Panc1 (cell line): ENCODE measurements at regions not wholly inside any gene's neighbourhood (a gene's known extent, or its start where the extent isn't known, plus 50 kb on each side); places are given as distances from the start of the nearest gene placed in this dataset.

Experiments used
- ATAC-seq: fragments of 200-7000 bp; cut with Tn5 transposase; 2 replicates; pipeline ENCODE4 v1.9.1; 2020; ENCODE audit warnings: mild to moderate bottlenecking, moderate library complexity
- BruUV-seq: library from RNA; stranded (reverse); fragments of 400-500 nt; replicated peaks from 2 replicates; lab custom pipeline; 2021; lab: Mats Ljungman, UMichigan
- CTCF ChIA-PET: fragments of 300-600 bp; sonication (Branson Sonifier 250); formaldehyde crosslinking; loops from one replicate; lab custom pipeline; 2022; ENCODE audit warnings: antibody characterized with exemption; lab: Charles Lee
- POLR2A ChIA-PET: fragments of 300-600 bp; sonication (Branson Sonifier 250); formaldehyde crosslinking; loops from one replicate; lab custom pipeline; 2022; ENCODE audit warnings: antibody characterized with exemption; lab: Charles Lee
- DNase-seq: peaks from one replicate; pipeline ENCODE4 v3.0.0-alpha.2; 2010; ENCODE audit warnings: low read depth, low spot score
- H3K27ac ChIP-seq: 2 replicates; pipeline ENCODE4 v1.5.1; 2011; ENCODE audit warnings: mild to moderate bottlenecking, low read length, inconsistent platforms
- H3K27me3 ChIP-seq: fragments of 200-500 bp; sonication (Bioruptor generic); 2 replicates; pipeline ENCODE4 v1.6.0; 2014; ENCODE audit warnings: low read length, inconsistent platforms; ENCODE audit not compliant: control insufficient read depth, insufficient read depth
- H3K36me3 ChIP-seq: fragments of 200-500 bp; sonication (Bioruptor generic); 2 replicates; pipeline ENCODE4 v1.5.1; 2014; ENCODE audit warnings: inconsistent platforms, mild to moderate bottlenecking, low read length, moderate library complexity; ENCODE audit not compliant: control insufficient read depth, insufficient read depth
- H3K4me1 ChIP-seq: 2 replicates; pipeline ENCODE4 v1.5.1; 2011; ENCODE audit warnings: inconsistent platforms, mild to moderate bottlenecking, low read length, moderate library complexity; ENCODE audit not compliant: control insufficient read depth, insufficient read depth
- H3K4me3 ChIP-seq, 2 experiments: 2 replicates each; pipeline ENCODE4 v1.5.1; 2011 to 2012; ENCODE audit warnings: low read depth in 2 of 2, low read length in 2 of 2, mild to moderate bottlenecking in 2 of 2, inconsistent platforms in 1 of 2, moderate library complexity in 1 of 2
- H3K9me3 ChIP-seq: fragments of 200-500 bp; sonication (Bioruptor generic); 2 replicates; pipeline ENCODE4 v1.5.1; 2014; ENCODE audit warnings: low read depth, mild to moderate bottlenecking, inconsistent platforms, low read length, moderate library complexity; ENCODE audit not compliant: control insufficient read depth, insufficient read depth
- POLR2AphosphoS5 ChIP-seq: IDR thresholded peaks from 2 replicates; pipeline ENCODE4 v1.6.1; 2012; ENCODE audit warnings: mild to moderate bottlenecking, low read depth, low read length, moderate library complexity
- SIN3A ChIP-seq: IDR thresholded peaks from 2 replicates; pipeline ENCODE4 v1.6.1; 2012; ENCODE audit warnings: low read depth, mild to moderate bottlenecking, low read length, moderate library complexity, borderline replicate concordance; ENCODE audit not compliant: insufficient read depth
- TCF7L2 ChIP-seq: IDR thresholded peaks from 2 replicates; pipeline ENCODE4 v1.6.1; 2011; ENCODE audit warnings: mild to moderate bottlenecking, low read depth, low read length, inconsistent platforms
- in situ Hi-C: cut with HindIII; loops from 2 replicates; pipeline ENCODE4 v1.10.0; 2016; ENCODE audit warnings: low sequenced_read_pairs, low pct_unique_long_range_greater_than_20kb
- intact Hi-C: fragments of 100-400 bp; cut with micrococcal nuclease; formaldehyde crosslinking; loops from one replicate; pipeline ENCODE4 v1.10.0; 2022; ENCODE audit not compliant: unreplicated experiment
- TF ChIP-seq, protein P1 (sequence below), 2 experiments: IDR thresholded peaks; 2 replicates each; pipeline ENCODE4 v1.6.1; 2011 to 2012; ENCODE audit warnings: low read depth in 2 of 2, control low read depth in 1 of 2, low read length in 1 of 2, mild to moderate bottlenecking in 1 of 2, moderate library complexity in 1 of 2; ENCODE audit not compliant: insufficient read depth in 1 of 2
- TF ChIP-seq, protein P2 (sequence below): fragments of 450-650 bp; IDR thresholded peaks from 2 replicates; pipeline ENCODE4 v1.5.1; 2017; ENCODE audit warnings: mild to moderate bottlenecking

DNA sequence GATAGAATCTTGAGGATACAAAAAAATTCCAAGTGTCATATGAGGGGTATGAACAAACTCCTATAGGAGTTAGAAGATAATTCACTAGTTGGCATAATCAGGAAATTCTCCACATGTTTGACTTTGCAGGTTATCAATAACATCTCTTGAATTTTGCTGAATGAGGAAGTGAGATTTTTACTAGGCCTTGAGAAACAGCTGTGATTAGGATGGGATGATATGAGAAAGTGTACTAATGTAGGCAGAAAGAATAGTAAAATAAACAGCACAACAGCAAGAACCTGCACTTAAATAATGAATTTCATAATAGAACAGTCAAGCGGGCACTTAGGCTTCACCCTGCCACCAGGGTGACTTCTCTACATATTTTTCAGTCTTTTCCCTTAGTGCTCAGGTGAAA lies 570.8 kb upstream of the CRIM1 start:
- H3K4me1 ChIP-seq: no peaks in the 10 kb centered on the region
- ChIA-PET CTCF (no interaction called here), POLR2A (no interaction called here)
- no peak overlapping the region for H3K4me3 ChIP-seq
- no peaks in the 10 kb centered on the region for H3K36me3 ChIP-seq
- H3K9me3 ChIP-seq: no peaks in the 10 kb centered on the region
- TF ChIP-seq TCF7L2: no peak
- TF ChIP-seq, protein P1, sequence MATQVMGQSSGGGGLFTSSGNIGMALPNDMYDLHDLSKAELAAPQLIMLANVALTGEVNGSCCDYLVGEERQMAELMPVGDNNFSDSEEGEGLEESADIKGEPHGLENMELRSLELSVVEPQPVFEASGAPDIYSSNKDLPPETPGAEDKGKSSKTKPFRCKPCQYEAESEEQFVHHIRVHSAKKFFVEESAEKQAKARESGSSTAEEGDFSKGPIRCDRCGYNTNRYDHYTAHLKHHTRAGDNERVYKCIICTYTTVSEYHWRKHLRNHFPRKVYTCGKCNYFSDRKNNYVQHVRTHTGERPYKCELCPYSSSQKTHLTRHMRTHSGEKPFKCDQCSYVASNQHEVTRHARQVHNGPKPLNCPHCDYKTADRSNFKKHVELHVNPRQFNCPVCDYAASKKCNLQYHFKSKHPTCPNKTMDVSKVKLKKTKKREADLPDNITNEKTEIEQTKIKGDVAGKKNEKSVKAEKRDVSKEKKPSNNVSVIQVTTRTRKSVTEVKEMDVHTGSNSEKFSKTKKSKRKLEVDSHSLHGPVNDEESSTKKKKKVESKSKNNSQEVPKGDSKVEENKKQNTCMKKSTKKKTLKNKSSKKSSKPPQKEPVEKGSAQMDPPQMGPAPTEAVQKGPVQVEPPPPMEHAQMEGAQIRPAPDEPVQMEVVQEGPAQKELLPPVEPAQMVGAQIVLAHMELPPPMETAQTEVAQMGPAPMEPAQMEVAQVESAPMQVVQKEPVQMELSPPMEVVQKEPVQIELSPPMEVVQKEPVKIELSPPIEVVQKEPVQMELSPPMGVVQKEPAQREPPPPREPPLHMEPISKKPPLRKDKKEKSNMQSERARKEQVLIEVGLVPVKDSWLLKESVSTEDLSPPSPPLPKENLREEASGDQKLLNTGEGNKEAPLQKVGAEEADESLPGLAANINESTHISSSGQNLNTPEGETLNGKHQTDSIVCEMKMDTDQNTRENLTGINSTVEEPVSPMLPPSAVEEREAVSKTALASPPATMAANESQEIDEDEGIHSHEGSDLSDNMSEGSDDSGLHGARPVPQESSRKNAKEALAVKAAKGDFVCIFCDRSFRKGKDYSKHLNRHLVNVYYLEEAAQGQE (IDR thresholded peaks at IDR 0.05; ENCODE audit: insufficient read depth in 1 of 2, low read depth in 2 of 2, low read length in 1 of 2): no peak
- no peak for TF ChIP-seq SIN3A
- TF ChIP-seq, protein P2, sequence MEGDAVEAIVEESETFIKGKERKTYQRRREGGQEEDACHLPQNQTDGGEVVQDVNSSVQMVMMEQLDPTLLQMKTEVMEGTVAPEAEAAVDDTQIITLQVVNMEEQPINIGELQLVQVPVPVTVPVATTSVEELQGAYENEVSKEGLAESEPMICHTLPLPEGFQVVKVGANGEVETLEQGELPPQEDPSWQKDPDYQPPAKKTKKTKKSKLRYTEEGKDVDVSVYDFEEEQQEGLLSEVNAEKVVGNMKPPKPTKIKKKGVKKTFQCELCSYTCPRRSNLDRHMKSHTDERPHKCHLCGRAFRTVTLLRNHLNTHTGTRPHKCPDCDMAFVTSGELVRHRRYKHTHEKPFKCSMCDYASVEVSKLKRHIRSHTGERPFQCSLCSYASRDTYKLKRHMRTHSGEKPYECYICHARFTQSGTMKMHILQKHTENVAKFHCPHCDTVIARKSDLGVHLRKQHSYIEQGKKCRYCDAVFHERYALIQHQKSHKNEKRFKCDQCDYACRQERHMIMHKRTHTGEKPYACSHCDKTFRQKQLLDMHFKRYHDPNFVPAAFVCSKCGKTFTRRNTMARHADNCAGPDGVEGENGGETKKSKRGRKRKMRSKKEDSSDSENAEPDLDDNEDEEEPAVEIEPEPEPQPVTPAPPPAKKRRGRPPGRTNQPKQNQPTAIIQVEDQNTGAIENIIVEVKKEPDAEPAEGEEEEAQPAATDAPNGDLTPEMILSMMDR: no peak
- no peak for DNase-seq
- ATAC-seq: no peak
- intact Hi-C loops: loop anchor here (10.0 kb wide), 1 partner anchor 50 kb away; no protein-coding TSS in a partner anchor
- in situ Hi-C loops: no loop called here
- no peaks in the 10 kb centered on the region for H3K27me3 ChIP-seq
- no peak overlapping the region for H3K27ac ChIP-seq
- BruUV-seq: no TSS peak

DNA sequence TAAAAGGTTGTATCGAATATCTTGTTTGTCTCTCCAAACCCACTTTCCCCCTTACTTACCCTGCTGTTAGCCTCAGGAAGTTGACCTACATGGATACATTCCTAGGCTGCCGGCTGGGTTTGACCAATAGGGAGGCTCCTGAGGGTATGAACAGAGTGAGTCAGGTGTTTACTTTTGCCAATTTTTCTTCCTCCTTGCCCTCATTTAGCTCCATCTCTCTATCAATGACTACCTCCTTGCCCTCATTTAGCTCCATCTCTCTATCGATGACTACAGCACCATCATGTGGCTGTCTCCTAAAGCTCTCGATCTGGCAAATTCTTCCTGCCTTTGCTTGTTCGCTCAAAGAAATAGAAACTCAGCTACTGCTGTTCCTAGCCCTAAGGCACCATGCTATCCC lies 571.9 kb upstream of the CRIM1 start:
- no peaks in the 10 kb centered on the region for H3K4me1 ChIP-seq
- no peaks in the 10 kb centered on the region for H3K27me3 ChIP-seq
- in situ Hi-C loops: no loop called here
- no peaks in the 10 kb centered on the region for H3K36me3 ChIP-seq
- no peak overlapping the region for H3K4me3 ChIP-seq
- CTCF ChIA-PET: no interaction called here
- ATAC-seq (no peak), DNase-seq (no peak)
- no peak overlapping the region for H3K27ac ChIP-seq
- intact Hi-C loops: loop anchor here (10.0 kb wide), 1 partner anchor 49 kb away; no protein-coding TSS in a partner anchor
- H3K9me3 ChIP-seq: no peaks in the 10 kb centered on the region
- POLR2A ChIA-PET: no interaction called here
- TF ChIP-seq TCF7L2: no peak
- TF ChIP-seq, protein P2: peak; percentile 7; the same call in 1 of the 2 replicates
- no TSS peak for BruUV-seq

DNA sequence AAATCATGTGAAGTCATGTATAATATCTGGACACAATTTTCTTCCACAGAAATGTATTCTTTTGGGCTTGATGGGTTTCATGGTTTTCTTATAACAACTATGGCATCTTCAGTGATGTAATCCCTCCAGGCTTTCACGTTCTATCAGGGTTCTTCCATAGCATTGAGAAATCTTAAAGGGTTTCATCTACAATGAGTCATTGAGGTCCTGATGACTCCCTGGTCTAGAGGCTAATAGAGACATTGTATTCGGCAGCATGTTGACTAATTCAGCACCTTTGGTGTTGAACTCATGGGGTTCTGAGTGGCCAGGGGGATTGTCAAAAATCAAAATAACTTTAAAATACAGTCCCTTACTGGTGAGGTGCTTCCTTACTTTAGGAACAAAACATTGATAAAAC lies 614.0 kb upstream of the CRIM1 start:
- TF ChIP-seq, protein P2: no peak
- no peak for TF ChIP-seq TCF7L2
- TF ChIP-seq, protein P1 (IDR thresholded peaks at IDR 0.05; ENCODE audit: insufficient read depth in 1 of 2, low read depth in 2 of 2, low read length in 1 of 2): no peak
- no peak for TF ChIP-seq POLR2AphosphoS5
- TF ChIP-seq SIN3A: no peak
- Histone ChIP-seq H3K27me3 (no peaks in the 10 kb centered on the region), H3K27ac (no peak overlapping the region), H3K9me3 (no peaks in the 10 kb centered on the region; the same call in 1 of the 2 replicates), H3K4me1 (no peaks in the 10 kb centered on the region), H3K36me3 (no peaks in the 10 kb centered on the region), H3K4me3 (no peak overlapping the region)
- in situ Hi-C loops (no loop called here), intact Hi-C loops (no loop called here)
- BruUV-seq: no TSS peak
- ATAC-seq: no peak
- CTCF ChIA-PET: no interaction called here
- DNase-seq: no peak
- POLR2A ChIA-PET: no interaction called here
